ENCODE measurements at regions not wholly inside any gene's neighbourhood (a gene's known extent, or its start where the extent isn't known, plus 50 kb on each side); places are given as distances from the start of the nearest gene placed in this dataset.

DNA sequence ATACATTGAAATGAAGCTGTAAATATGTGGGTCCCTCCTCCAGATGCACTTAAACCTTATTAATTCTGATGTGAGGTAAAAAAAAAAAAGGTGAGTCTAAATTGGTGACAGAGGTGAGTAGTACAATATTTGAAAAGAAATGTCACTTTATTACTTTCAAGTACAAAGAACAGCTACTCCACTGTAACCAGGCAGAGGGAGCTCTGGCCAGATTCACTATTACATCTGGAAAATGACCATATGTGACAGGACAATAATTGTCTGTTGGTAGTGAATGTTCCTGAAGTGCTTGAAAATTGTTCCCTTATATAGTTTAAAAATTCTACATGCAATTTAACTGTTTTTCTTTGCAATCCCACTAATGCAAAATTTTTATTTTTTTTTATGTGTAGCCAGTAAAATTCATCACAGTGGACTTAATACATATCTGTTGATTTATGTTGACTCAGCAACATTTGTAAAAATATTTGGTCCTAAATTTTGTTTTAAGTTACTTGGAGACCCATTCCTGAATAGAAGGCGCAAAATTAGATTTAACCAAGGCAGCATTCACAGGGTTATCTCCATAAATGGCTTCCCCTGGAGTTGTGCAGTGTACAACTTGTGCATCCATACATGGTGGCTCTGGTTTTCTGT is 231.9 kb upstream of the TBC1D5 start:
- Histone ChIP-seq H4K20me1 (ENCODE audit: insufficient read depth, low read length) (no peaks in the 10 kb centered on the region), H3K4me2 (ENCODE audit: insufficient read depth, low read length) (no peak overlapping the region), H3K4me1 (ENCODE audit: insufficient read depth, low read length) (no peaks in the 10 kb centered on the region), H3K27me3 (ENCODE audit: insufficient read depth, low read length) (no peaks in the 10 kb centered on the region), H3K27ac (ENCODE audit: low read depth, low read length) (no peak overlapping the region), H3K4me3 (ENCODE audit: insufficient read depth, low read length) (no peak overlapping the region), H3K79me2 (ENCODE audit: insufficient read depth, low read length) (no peaks in the 10 kb centered on the region), H2AFZ (ENCODE audit: low read length) (no peak overlapping the region), H3K9me3 (ENCODE audit: low read depth, low read length) (no peaks in the 10 kb centered on the region), H3K36me3 (ENCODE audit: insufficient read depth, low read length) (no peaks in the 10 kb centered on the region)
- TF ChIP-seq, protein P1, sequence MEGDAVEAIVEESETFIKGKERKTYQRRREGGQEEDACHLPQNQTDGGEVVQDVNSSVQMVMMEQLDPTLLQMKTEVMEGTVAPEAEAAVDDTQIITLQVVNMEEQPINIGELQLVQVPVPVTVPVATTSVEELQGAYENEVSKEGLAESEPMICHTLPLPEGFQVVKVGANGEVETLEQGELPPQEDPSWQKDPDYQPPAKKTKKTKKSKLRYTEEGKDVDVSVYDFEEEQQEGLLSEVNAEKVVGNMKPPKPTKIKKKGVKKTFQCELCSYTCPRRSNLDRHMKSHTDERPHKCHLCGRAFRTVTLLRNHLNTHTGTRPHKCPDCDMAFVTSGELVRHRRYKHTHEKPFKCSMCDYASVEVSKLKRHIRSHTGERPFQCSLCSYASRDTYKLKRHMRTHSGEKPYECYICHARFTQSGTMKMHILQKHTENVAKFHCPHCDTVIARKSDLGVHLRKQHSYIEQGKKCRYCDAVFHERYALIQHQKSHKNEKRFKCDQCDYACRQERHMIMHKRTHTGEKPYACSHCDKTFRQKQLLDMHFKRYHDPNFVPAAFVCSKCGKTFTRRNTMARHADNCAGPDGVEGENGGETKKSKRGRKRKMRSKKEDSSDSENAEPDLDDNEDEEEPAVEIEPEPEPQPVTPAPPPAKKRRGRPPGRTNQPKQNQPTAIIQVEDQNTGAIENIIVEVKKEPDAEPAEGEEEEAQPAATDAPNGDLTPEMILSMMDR (IDR thresholded peaks at IDR 0.05; ENCODE audit: extremely low read depth, low read depth, low read length), result peak; percentile 29
- no peak for DNase-seq (ENCODE audit: insufficient read length, low spot score, missing footprints)

DNA sequence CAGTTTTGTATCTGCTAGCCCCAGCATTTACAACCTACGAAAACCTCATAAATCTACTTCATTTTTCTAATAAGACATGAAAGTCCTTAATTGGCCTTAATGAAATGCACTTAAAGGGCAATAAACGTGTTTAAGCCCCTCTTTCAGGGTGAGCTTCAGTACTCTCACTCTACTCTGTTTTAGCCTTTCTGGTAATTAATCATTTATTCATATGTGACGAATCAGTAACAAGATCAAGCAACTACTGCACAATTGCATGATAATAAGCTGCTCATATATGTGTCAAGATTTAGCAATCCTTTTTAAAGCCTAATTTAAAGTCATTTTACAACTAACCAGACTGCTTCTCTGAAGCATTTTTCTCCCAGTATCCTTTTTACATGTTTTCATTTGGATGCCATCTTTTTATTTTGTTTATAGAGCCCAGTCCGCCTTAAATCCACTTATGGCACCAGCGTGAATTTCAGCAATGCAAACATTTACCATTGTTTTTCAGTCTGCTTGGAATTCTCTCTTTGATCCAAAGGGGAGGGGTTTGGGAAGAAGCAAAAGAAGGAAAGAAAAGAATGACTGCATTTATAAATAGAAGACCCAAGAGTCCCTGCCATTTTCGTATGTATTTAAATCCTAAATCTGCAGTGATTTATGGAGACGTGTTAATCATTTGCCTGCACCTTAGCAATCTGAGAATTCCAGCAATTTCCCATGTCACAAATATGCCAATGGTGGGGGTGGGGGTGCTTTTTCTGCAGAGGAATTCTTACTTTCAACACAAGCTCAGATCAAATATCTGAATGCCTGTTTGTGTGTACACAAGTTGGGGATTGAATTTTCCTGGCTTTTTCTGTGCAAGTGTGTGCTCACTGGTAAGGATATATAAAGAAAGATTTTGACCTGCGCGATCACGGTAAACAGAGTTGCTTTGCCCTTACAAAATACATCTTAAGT is 230.8 kb upstream of the TBC1D5 start:
- Histone ChIP-seq H3K27me3 (ENCODE audit: insufficient read depth, low read length) (no peaks in the 10 kb centered on the region), H3K9me3 (ENCODE audit: low read depth, low read length) (no peaks in the 10 kb centered on the region), H3K4me2 (ENCODE audit: insufficient read depth, low read length) (no peak overlapping the region), H3K4me3 (ENCODE audit: insufficient read depth, low read length) (no peak overlapping the region), H3K79me2 (ENCODE audit: insufficient read depth, low read length) (no peaks in the 10 kb centered on the region), H3K36me3 (ENCODE audit: insufficient read depth, low read length) (no peaks in the 10 kb centered on the region), H2AFZ (ENCODE audit: low read length) (no peak overlapping the region), H3K4me1 (ENCODE audit: insufficient read depth, low read length) (no peaks in the 10 kb centered on the region), H3K27ac (ENCODE audit: low read depth, low read length) (no peak overlapping the region), H4K20me1 (ENCODE audit: insufficient read depth, low read length) (no peaks in the 10 kb centered on the region)
- no peak for DNase-seq (ENCODE audit: insufficient read length, low spot score, missing footprints)
- TF ChIP-seq, protein P1 (IDR thresholded peaks at IDR 0.05; ENCODE audit: extremely low read depth, low read depth, low read length), result no peak

DNA sequence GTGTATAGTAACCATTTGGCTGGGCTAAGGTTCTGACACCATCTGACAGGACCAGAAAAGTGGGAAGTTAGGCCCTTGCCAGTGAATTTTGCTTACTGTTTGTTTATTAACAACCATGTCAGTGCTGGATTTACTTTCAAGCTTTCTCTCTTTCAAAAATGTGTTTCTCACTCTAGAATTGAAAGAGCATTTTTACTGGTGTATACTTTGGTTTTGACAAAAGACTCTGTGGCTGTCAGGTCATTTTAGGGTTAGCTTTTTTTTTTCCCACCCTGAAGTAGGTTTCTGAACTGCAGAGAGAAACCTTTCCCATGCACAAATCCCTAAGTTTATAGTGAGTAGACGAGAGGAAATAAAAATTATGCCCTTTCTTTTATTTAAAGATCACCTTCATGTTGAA is 230.0 kb upstream of the TBC1D5 start:
- Histone ChIP-seq H3K4me1 (ENCODE audit: insufficient read depth, low read length) (no peaks in the 10 kb centered on the region), H3K27me3 (ENCODE audit: insufficient read depth, low read length) (no peaks in the 10 kb centered on the region), H3K4me2 (ENCODE audit: insufficient read depth, low read length) (no peak overlapping the region), H3K79me2 (ENCODE audit: insufficient read depth, low read length) (no peaks in the 10 kb centered on the region), H3K4me3 (ENCODE audit: insufficient read depth, low read length) (no peak overlapping the region), H3K9me3 (ENCODE audit: low read depth, low read length) (no peaks in the 10 kb centered on the region), H2AFZ (ENCODE audit: low read length) (no peak overlapping the region), H4K20me1 (ENCODE audit: insufficient read depth, low read length) (no peaks in the 10 kb centered on the region), H3K27ac (ENCODE audit: low read depth, low read length) (no peak overlapping the region), H3K36me3 (ENCODE audit: insufficient read depth, low read length) (no peaks in the 10 kb centered on the region)
- TF ChIP-seq, protein P1 (IDR thresholded peaks at IDR 0.05; ENCODE audit: extremely low read depth, low read depth, low read length), result no peak
- no peak for DNase-seq (ENCODE audit: insufficient read length, low spot score, missing footprints)

DNA sequence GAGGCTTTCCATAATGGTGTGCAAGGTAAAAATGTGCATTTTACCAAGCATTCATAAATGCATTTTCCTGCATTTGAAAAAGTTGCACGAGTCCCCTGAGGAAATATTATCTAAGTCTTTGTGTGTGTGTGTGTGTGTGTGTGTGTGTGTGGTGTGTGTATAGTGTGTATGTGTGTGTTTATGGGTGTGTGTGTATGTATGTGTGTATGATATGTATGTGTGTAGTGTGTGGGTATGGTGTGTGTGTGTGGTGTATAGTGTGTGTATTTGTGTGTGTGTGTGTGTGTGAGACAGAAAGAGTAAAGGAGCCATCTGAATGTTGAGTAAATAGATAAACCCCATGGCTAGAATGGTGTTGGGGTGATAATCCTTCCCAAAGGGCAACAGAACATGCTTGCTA is 229.6 kb upstream of the TBC1D5 start:
- TF ChIP-seq, protein P1 (IDR thresholded peaks at IDR 0.05; ENCODE audit: extremely low read depth, low read depth, low read length), result no peak
- H3K36me3 ChIP-seq (ENCODE audit: insufficient read depth, low read length), result no peaks in the 10 kb centered on the region
- no peak overlapping the region for H3K4me3 ChIP-seq (ENCODE audit: insufficient read depth, low read length)
- no peaks in the 10 kb centered on the region for H3K9me3 ChIP-seq (ENCODE audit: low read depth, low read length)
- no peak for DNase-seq (ENCODE audit: insufficient read length, low spot score, missing footprints)
- no peak overlapping the region for H2AFZ ChIP-seq (ENCODE audit: low read length)
- no peaks in the 10 kb centered on the region for H4K20me1 ChIP-seq (ENCODE audit: insufficient read depth, low read length)
- no peaks in the 10 kb centered on the region for H3K4me1 ChIP-seq (ENCODE audit: insufficient read depth, low read length)
- H3K27ac ChIP-seq (ENCODE audit: low read depth, low read length), result no peak overlapping the region
- no peaks in the 10 kb centered on the region for H3K79me2 ChIP-seq (ENCODE audit: insufficient read depth, low read length)
- H3K4me2 ChIP-seq (ENCODE audit: insufficient read depth, low read length), result no peak overlapping the region
- no peaks in the 10 kb centered on the region for H3K27me3 ChIP-seq (ENCODE audit: insufficient read depth, low read length)
